Liver (tissue), 8 donors: ENCODE measurements at regions not wholly inside any gene's neighbourhood (a gene's known extent, or its start where the extent isn't known, plus 50 kb on each side); places are given as distances from the start of the nearest gene placed in this dataset.

Experiments used
- DNase-seq: peaks from one replicate; pipeline ENCODE4 v3.0.0-alpha.2; 2017; ENCODE audit warnings: low spot score
- H3K27ac ChIP-seq, 2 donors: one replicate each; pipeline ENCODE4 v1.7.0; 2013; ENCODE audit warnings: inconsistent platforms in 2 of 2, low read length in 2 of 2, control low read depth in 1 of 2, low read depth in 1 of 2, mild to moderate bottlenecking in 1 of 2
- H3K27me3 ChIP-seq, 4 donors: one replicate each; pipeline versions ENCODE4 v1.6.1 to v1.7.0; 2013; ENCODE audit warnings: low read length in 3 of 4, inconsistent platforms in 1 of 4, mild to moderate bottlenecking in 1 of 4, moderate library complexity in 1 of 4; ENCODE audit not compliant: control insufficient read depth in 4 of 4, insufficient read depth in 4 of 4
- H3K36me3 ChIP-seq, 4 donors: one replicate each; pipeline versions ENCODE4 v1.6.1 to v1.7.0; 2013; ENCODE audit warnings: low read length in 3 of 4, mild to moderate bottlenecking in 3 of 4, low read depth in 1 of 4, moderate library complexity in 1 of 4; ENCODE audit not compliant: control insufficient read depth in 4 of 4, insufficient read depth in 3 of 4
- H3K4me1 ChIP-seq, 4 donors: one replicate each; pipeline versions ENCODE4 v1.6.1 to v1.7.0; 2013; ENCODE audit warnings: low read length in 3 of 4, mild to moderate bottlenecking in 3 of 4, moderate library complexity in 1 of 4; ENCODE audit not compliant: control insufficient read depth in 4 of 4, insufficient read depth in 4 of 4
- H3K4me3 ChIP-seq, 3 donors: one replicate each; pipeline versions ENCODE4 v1.6.1 to v1.7.0; 2013; ENCODE audit warnings: low read length in 3 of 3, control low read depth in 1 of 3, low read depth in 1 of 3, mild to moderate bottlenecking in 1 of 3
- H3K9ac ChIP-seq, 2 donors: one replicate each; pipeline ENCODE4 v1.7.0; 2013; ENCODE audit warnings: low read length in 2 of 2, mild to moderate bottlenecking in 2 of 2, moderate library complexity in 2 of 2, control low read depth in 1 of 2, low read depth in 1 of 2
- H3K9me3 ChIP-seq, 4 donors: one replicate each; pipeline versions ENCODE4 v1.6.1 to v1.7.0; 2013; ENCODE audit warnings: low read length in 3 of 4; ENCODE audit not compliant: control insufficient read depth in 4 of 4
- ATF3 ChIP-seq: IDR thresholded peaks from 2 replicates; pipeline ENCODE4 v1.6.1; 2016; ENCODE audit warnings: antibody characterized with exemption
- EGR1 ChIP-seq, 2 donors: IDR thresholded peaks; 2 replicates each; pipeline ENCODE4 v1.6.1; 2016 to 2018; ENCODE audit warnings: antibody characterized with exemption in 2 of 2, low read depth in 2 of 2
- FOXA1 ChIP-seq: IDR thresholded peaks from 2 replicates; pipeline ENCODE4 v1.6.1; 2016; ENCODE audit warnings: antibody characterized with exemption
- FOXA2 ChIP-seq: IDR thresholded peaks from 2 replicates; pipeline ENCODE4 v1.6.1; 2016; ENCODE audit warnings: antibody characterized with exemption
- GABPA ChIP-seq, 2 donors: IDR thresholded peaks in 1 of 2; conservative IDR thresholded peaks in 1 of 2; 2 replicates each; pipeline ENCODE4 v1.6.1; 2016; ENCODE audit warnings: antibody characterized with exemption in 2 of 2, mild to moderate bottlenecking in 1 of 2, moderate library complexity in 1 of 2
- HNF4A ChIP-seq, 2 donors: conservative IDR thresholded peaks; 2 replicates each; pipeline ENCODE4 v1.6.1; 2016; ENCODE audit warnings: antibody characterized with exemption in 2 of 2, mild to moderate bottlenecking in 2 of 2
- NR2F2 ChIP-seq: IDR thresholded peaks from 2 replicates; pipeline ENCODE4 v1.6.1; 2016; ENCODE audit warnings: antibody characterized with exemption
- RAD21 ChIP-seq, 2 donors: IDR thresholded peaks; 2 replicates each; pipeline ENCODE4 v1.6.1; 2016; ENCODE audit warnings: antibody characterized with exemption in 2 of 2, mild to moderate bottlenecking in 2 of 2
- REST ChIP-seq: IDR thresholded peaks from 2 replicates; pipeline ENCODE4 v1.6.1; 2016; ENCODE audit warnings: antibody characterized with exemption, mild to moderate bottlenecking
- RXRA ChIP-seq, 2 donors: IDR thresholded peaks; 2 replicates each; pipeline ENCODE4 v1.6.1; 2017 to 2018; ENCODE audit warnings: antibody characterized with exemption in 2 of 2, mild to moderate bottlenecking in 1 of 2
- SP1 ChIP-seq: IDR thresholded peaks from 2 replicates; pipeline ENCODE4 v1.6.1; 2018; ENCODE audit warnings: antibody characterized with exemption, mild to moderate bottlenecking
- TAF1 ChIP-seq: conservative IDR thresholded peaks from 2 replicates; pipeline ENCODE4 v1.6.1; 2016; ENCODE audit warnings: antibody characterized with exemption, mild to moderate bottlenecking
- YY1 ChIP-seq: IDR thresholded peaks from 2 replicates; pipeline ENCODE4 v1.6.1; 2016; ENCODE audit warnings: antibody characterized with exemption, mild to moderate bottlenecking
- WGBS: extraction: QIAGEN DNeasy Blood & Tissue Kit; methylation state at CpG from one replicate; pipeline ENCODE4 v1.1.7; 2013; 5-methylcytosine and 5-hydroxymethylcytosine counted together
- TF ChIP-seq, protein P1 (sequence below): IDR thresholded peaks from 2 replicates; pipeline ENCODE4 v1.6.1; 2016; ENCODE audit warnings: antibody characterized with exemption
- TF ChIP-seq, protein P2 (sequence below): IDR thresholded peaks from 2 replicates; pipeline ENCODE4 v1.6.1; 2016; ENCODE audit warnings: antibody characterized with exemption
- TF ChIP-seq, protein P3 (sequence below): fragments of 150-350 bp; IDR thresholded peaks from 2 replicates; pipeline ENCODE4 v1.5.1; 2017; ENCODE audit warnings: improper control_type of control experiment, low read depth, low read length; ENCODE audit not compliant: missing input control
- donor health status: healthy.
- donor health status: healthy.
- donor health status: healthy.
- donor health status: healthy.
- donor health status: healthy.

GRCh38 chr22:46099740-46100139, 50.6 kb upstream of the PPARA start:
- Histone ChIP-seq H3K4me1 (peaks cover 14 to 29% (median 24%) of the 10 kb centered on the region in 4 donors), H3K9ac (no peak overlapping the region), H3K9me3 (no peaks in the 10 kb centered on the region), H3K27ac (no peak overlapping the region), H3K36me3 (peaks cover 5 to 30% (median 14%) of the 10 kb centered on the region in 4 donors), H3K4me3 (no peak overlapping the region), H3K27me3 (no peaks in the 10 kb centered on the region)
- TF ChIP-seq, protein P1, sequence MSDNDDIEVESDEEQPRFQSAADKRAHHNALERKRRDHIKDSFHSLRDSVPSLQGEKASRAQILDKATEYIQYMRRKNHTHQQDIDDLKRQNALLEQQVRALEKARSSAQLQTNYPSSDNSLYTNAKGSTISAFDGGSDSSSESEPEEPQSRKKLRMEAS = no peak
- TF ChIP-seq RXRA (IDR thresholded peaks at IDR 0.05) (no peak), HNF4A (conservative IDR thresholded peaks at IDR 0.05) (no peak), NR2F2 (no peak), FOXA1 (no peak), TAF1 (no peak), ATF3 (no peak), REST (no peak), FOXA2 (no peak), YY1 (no peak), EGR1 (IDR thresholded peaks at IDR 0.05; ENCODE audit: low read depth in 2 of 2) (no peak), RAD21 (IDR thresholded peaks at IDR 0.05) (no peak), SP1 (no peak), GABPA (IDR thresholded peaks at IDR 0.05 in 1 of 2, conservative IDR thresholded peaks at IDR 0.05 in 1 of 2) (no peak)
- TF ChIP-seq, protein P2, sequence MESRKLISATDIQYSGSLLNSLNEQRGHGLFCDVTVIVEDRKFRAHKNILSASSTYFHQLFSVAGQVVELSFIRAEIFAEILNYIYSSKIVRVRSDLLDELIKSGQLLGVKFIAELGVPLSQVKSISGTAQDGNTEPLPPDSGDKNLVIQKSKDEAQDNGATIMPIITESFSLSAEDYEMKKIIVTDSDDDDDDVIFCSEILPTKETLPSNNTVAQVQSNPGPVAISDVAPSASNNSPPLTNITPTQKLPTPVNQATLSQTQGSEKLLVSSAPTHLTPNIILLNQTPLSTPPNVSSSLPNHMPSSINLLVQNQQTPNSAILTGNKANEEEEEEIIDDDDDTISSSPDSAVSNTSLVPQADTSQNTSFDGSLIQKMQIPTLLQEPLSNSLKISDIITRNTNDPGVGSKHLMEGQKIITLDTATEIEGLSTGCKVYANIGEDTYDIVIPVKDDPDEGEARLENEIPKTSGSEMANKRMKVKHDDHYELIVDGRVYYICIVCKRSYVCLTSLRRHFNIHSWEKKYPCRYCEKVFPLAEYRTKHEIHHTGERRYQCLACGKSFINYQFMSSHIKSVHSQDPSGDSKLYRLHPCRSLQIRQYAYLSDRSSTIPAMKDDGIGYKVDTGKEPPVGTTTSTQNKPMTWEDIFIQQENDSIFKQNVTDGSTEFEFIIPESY = no peak
- TF ChIP-seq, protein P3, sequence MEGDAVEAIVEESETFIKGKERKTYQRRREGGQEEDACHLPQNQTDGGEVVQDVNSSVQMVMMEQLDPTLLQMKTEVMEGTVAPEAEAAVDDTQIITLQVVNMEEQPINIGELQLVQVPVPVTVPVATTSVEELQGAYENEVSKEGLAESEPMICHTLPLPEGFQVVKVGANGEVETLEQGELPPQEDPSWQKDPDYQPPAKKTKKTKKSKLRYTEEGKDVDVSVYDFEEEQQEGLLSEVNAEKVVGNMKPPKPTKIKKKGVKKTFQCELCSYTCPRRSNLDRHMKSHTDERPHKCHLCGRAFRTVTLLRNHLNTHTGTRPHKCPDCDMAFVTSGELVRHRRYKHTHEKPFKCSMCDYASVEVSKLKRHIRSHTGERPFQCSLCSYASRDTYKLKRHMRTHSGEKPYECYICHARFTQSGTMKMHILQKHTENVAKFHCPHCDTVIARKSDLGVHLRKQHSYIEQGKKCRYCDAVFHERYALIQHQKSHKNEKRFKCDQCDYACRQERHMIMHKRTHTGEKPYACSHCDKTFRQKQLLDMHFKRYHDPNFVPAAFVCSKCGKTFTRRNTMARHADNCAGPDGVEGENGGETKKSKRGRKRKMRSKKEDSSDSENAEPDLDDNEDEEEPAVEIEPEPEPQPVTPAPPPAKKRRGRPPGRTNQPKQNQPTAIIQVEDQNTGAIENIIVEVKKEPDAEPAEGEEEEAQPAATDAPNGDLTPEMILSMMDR = no peak
- DNase-seq = no peak
- 77% methylated on average over 4 of the region's 4 CpGs for WGBS
